PC-9 (cell line): ENCODE measurements at regions not wholly inside any gene's neighbourhood (a gene's known extent, or its start where the extent isn't known, plus 50 kb on each side); places are given as distances from the start of the nearest gene placed in this dataset.

ENCODE experiments used
- BruUV-seq: library from RNA; stranded (reverse); fragments of 400-500 nt; replicated peaks from 2 replicates; lab custom pipeline; 2021; lab: Mats Ljungman, UMichigan
- CTCF ChIA-PET: fragments of 300-600 bp; sonication (Branson Sonifier 250); formaldehyde crosslinking; loops from one replicate; lab custom pipeline; 2022; ENCODE audit warnings: antibody characterized with exemption; lab: Charles Lee
- POLR2A ChIA-PET: fragments of 300-600 bp; sonication (Branson Sonifier 250); formaldehyde crosslinking; loops from one replicate; lab custom pipeline; 2022; ENCODE audit warnings: antibody characterized with exemption; ENCODE audit not compliant: unreplicated experiment; lab: Charles Lee
- DNase-seq, 2 experiments: peaks; one replicate each; pipeline versions ENCODE4 v3.0.0 to v3.0.0-alpha.2; 2015 to 2022; ENCODE audit warnings: mixed read lengths in 1 of 2
- H2AFZ ChIP-seq: fragments of 200-600 bp; sonication (generic); 2 replicates; pipeline ENCODE4 v1.8.1; 2017; ENCODE audit warnings: antibody characterized with exemption
- H3F3A ChIP-seq: fragments of 200-600 bp; sonication (generic); 2 replicates; pipeline ENCODE4 v1.8.1; 2017; ENCODE audit warnings: antibody characterized with exemption, mild to moderate bottlenecking, low read depth; ENCODE audit not compliant: insufficient read depth
- H3K27ac ChIP-seq: fragments of 200-600 bp; sonication (generic); 2 replicates; pipeline ENCODE4 v1.6.1; 2016; ENCODE audit warnings: mixed run types
- H3K27me3 ChIP-seq: fragments of 200-600 bp; sonication (generic); 2 replicates; pipeline ENCODE4 v1.6.1; 2016; ENCODE audit warnings: low read depth, mixed run types; ENCODE audit not compliant: insufficient read depth
- H3K36me3 ChIP-seq: fragments of 200-600 bp; sonication (generic); 2 replicates; pipeline ENCODE4 v1.6.1; 2016; ENCODE audit warnings: low read depth, mixed run types
- H3K4me1 ChIP-seq: fragments of 200-600 bp; sonication (generic); replicated peaks from 2 replicates; pipeline ENCODE4 v1.6.1; 2016; ENCODE audit warnings: mixed run types; ENCODE audit not compliant: insufficient read depth
- H3K4me2 ChIP-seq: fragments of 200-600 bp; sonication (generic); 2 replicates; pipeline ENCODE4 v1.6.1; 2017; ENCODE audit warnings: mixed run types
- H3K4me3 ChIP-seq: fragments of 200-600 bp; sonication (generic); 2 replicates; pipeline ENCODE4 v1.6.1; 2016; ENCODE audit warnings: mixed run types
- H3K79me2 ChIP-seq: fragments of 200-600 bp; sonication (generic); 2 replicates; pipeline ENCODE4 v1.6.1; 2017; ENCODE audit warnings: low read depth, mixed run types
- H3K9me2 ChIP-seq: fragments of 200-600 bp; sonication (generic); 2 replicates; pipeline ENCODE4 v1.8.1; 2017; ENCODE audit warnings: mild to moderate bottlenecking; ENCODE audit not compliant: insufficient read depth
- H3K9me3 ChIP-seq: fragments of 200-600 bp; sonication (generic); 2 replicates; pipeline ENCODE4 v1.8.1; 2016; ENCODE audit warnings: low read depth; ENCODE audit not compliant: insufficient read depth
- H4K20me1 ChIP-seq: fragments of 200-600 bp; sonication (generic); 2 replicates; pipeline ENCODE4 v1.8.1; 2017; ENCODE audit not compliant: insufficient read depth
- CTCF ChIP-seq: fragments of 200-600 bp; sonication (generic); conservative IDR thresholded peaks from 2 replicates; pipeline ENCODE4 v1.6.1; 2017; ENCODE audit warnings: mixed run types, antibody characterized with exemption, mild to moderate bottlenecking, moderate library complexity
- EZH2 ChIP-seq: fragments of 200-600 bp; sonication (generic); IDR thresholded peaks from 2 replicates; pipeline ENCODE4 v1.8.0; 2017; ENCODE audit warnings: antibody characterized with exemption, low read depth
- intact Hi-C: fragments of 100-400 bp; cut with micrococcal nuclease; formaldehyde crosslinking; loops from one replicate; pipeline ENCODE4 v1.10.0; 2022; ENCODE audit not compliant: unreplicated experiment

DNA sequence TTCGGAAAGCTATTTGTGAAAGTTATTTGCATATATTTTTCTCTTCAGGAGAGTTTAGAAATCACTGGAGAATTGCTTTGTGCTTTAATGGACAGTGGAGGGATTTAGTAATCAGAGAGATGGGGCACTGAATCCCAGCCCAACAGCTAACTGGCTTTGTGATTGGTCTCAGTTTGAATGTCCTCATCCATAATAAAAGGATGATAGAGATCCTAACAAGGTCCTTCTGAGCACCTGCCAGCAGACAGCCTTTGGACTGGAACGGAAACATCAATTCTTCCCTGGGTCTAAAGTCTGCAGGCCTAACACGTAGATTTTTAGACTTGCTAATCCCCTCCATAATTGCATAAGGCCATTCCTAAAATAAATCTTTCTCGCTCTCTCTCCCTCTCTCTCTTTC is 112.0 kb upstream of the ADAMTS5 start:
- H3K27ac ChIP-seq = no peak overlapping the region
- no peaks in the 10 kb centered on the region for H3K9me2 ChIP-seq
- ChIA-PET POLR2A (interaction anchor here (0.5 kb wide), 1 partner anchor 859 kb away, joined by 5 read pairs; no protein-coding TSS in a partner anchor), CTCF (no interaction called here)
- no peak overlapping the region for H2AFZ ChIP-seq
- H3K79me2 ChIP-seq = no peaks in the 10 kb centered on the region
- no peaks in the 10 kb centered on the region for H4K20me1 ChIP-seq
- no peaks in the 10 kb centered on the region for H3K27me3 ChIP-seq
- TF ChIP-seq CTCF = no peak
- no peak for TF ChIP-seq EZH2
- BruUV-seq = no TSS peak
- intact Hi-C loops = no loop called here
- no peaks in the 10 kb centered on the region for H3F3A ChIP-seq
- no peaks in the 10 kb centered on the region for H3K36me3 ChIP-seq
- H3K4me2 ChIP-seq = no peak overlapping the region
- no peaks in the 10 kb centered on the region for H3K9me3 ChIP-seq
- no peak for DNase-seq
- no peak overlapping the region for H3K4me3 ChIP-seq
- H3K4me1 ChIP-seq = no peaks in the 10 kb centered on the region

DNA sequence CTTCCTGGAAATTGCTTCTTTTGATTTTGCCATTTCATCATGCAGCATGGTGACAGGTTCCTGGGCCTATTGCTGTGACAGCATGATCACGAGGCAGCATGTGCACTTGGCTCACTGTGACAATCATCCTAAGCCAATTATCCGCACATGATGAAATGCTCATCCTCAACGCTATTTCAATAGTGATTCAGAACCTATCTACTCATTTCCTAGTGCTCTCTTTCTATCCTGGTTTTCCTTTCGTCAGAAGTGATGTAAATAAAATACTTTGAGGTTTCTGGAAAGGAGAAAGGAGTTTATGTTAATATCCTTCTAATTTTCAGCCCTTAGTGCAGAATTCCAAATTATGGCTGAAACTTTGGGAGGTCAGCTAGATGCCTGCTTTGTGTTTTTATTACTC is 110.6 kb upstream of the ADAMTS5 start:
- CTCF ChIA-PET = no interaction called here

GRCh38 chr21:27076025-27076424 is 109.1 kb upstream of the ADAMTS5 start:
- POLR2A ChIA-PET = no interaction called here
- H3F3A ChIP-seq = no peaks in the 10 kb centered on the region
- H3K9me2 ChIP-seq = no peaks in the 10 kb centered on the region
- CTCF ChIA-PET = no interaction called here
- H3K36me3 ChIP-seq = no peaks in the 10 kb centered on the region
- no peaks in the 10 kb centered on the region for H3K9me3 ChIP-seq
- no peak overlapping the region for H3K4me3 ChIP-seq
- no peak overlapping the region for H3K4me2 ChIP-seq
- H3K27ac ChIP-seq = no peak overlapping the region
- BruUV-seq = no TSS peak
- TF ChIP-seq CTCF = no peak
- TF ChIP-seq EZH2 = no peak
- no peaks in the 10 kb centered on the region for H3K79me2 ChIP-seq
- intact Hi-C loops = no loop called here
- H2AFZ ChIP-seq = no peak overlapping the region
- no peaks in the 10 kb centered on the region for H3K27me3 ChIP-seq
- no peak for DNase-seq
- no peaks in the 10 kb centered on the region for H3K4me1 ChIP-seq
- no peaks in the 10 kb centered on the region for H4K20me1 ChIP-seq

More for the DNA sequence above, 110.6 kb upstream of the ADAMTS5 start:
- H3K79me2 ChIP-seq = no peaks in the 10 kb centered on the region
- no peaks in the 10 kb centered on the region for H3K4me1 ChIP-seq
- H3K4me3 ChIP-seq = no peak overlapping the region
- no peaks in the 10 kb centered on the region for H3F3A ChIP-seq
- no TSS peak for BruUV-seq
- no peak overlapping the region for H3K4me2 ChIP-seq
- H3K27me3 ChIP-seq = no peaks in the 10 kb centered on the region
- POLR2A ChIA-PET = no interaction called here
- DNase-seq = no peak
- H4K20me1 ChIP-seq = no peaks in the 10 kb centered on the region
- H3K36me3 ChIP-seq = no peaks in the 10 kb centered on the region
- no peaks in the 10 kb centered on the region for H3K9me2 ChIP-seq
- no peak overlapping the region for H2AFZ ChIP-seq
- intact Hi-C loops = no loop called here
- TF ChIP-seq EZH2 = no peak
- TF ChIP-seq CTCF = no peak
- H3K9me3 ChIP-seq = no peaks in the 10 kb centered on the region
- no peak overlapping the region for H3K27ac ChIP-seq
